SU-DHL-6 (cell line): ENCODE measurements at regions not wholly inside any gene's neighbourhood (a gene's known extent, or its start where the extent isn't known, plus 50 kb on each side); places are given as distances from the start of the nearest gene placed in this dataset.

Experiments used
- H2AFZ ChIP-seq: fragments of 200-600 bp; sonication (generic); 2 replicates; pipeline ENCODE4 v1.6.1; 2014; ENCODE audit warnings: low read depth, mild to moderate bottlenecking, moderate library complexity, mixed read lengths, antibody characterized with exemption, low read length; ENCODE audit not compliant: severe bottlenecking
- H3F3A ChIP-seq: fragments of 200-600 bp; shearing (Covaris generic); 2 replicates; pipeline ENCODE4 v1.6.0; 2016; ENCODE audit warnings: antibody characterized with exemption, mild to moderate bottlenecking; ENCODE audit not compliant: insufficient read depth
- H3K27ac ChIP-seq: fragments of 200-600 bp; sonication (generic); 2 replicates; pipeline ENCODE4 v1.5.1; 2016; ENCODE audit warnings: low read depth, mild to moderate bottlenecking, low read length, moderate library complexity, mixed read lengths
- H3K27me3 ChIP-seq: fragments of 200-600 bp; sonication (generic), shearing (Covaris generic); 2 replicates; pipeline ENCODE4 v1.6.0; 2014; ENCODE audit warnings: mild to moderate bottlenecking, low read length
- H3K36me3 ChIP-seq: fragments of 200-600 bp; sonication (generic); 2 replicates; pipeline ENCODE4 v1.6.1; 2014; ENCODE audit warnings: mild to moderate bottlenecking, low read length, mixed read lengths
- H3K4me2 ChIP-seq: fragments of 300-600, 200-600 bp; shearing (Covaris generic), sonication (generic); 2 replicates; pipeline ENCODE4 v1.6.0; 2014; ENCODE audit warnings: low read length, low read depth, mild to moderate bottlenecking; ENCODE audit not compliant: poor library complexity, severe bottlenecking
- H3K4me3 ChIP-seq: fragments of 200-600 bp; sonication (generic); 2 replicates; pipeline ENCODE4 v1.5.1; 2014; ENCODE audit warnings: antibody characterized with exemption, low read length, mild to moderate bottlenecking, mixed read lengths; ENCODE audit not compliant: insufficient read depth, poor library complexity, severe bottlenecking
- H3K79me2 ChIP-seq: fragments of 200-600 bp; sonication (generic); 2 replicates; pipeline ENCODE4 v1.6.1; 2014; ENCODE audit warnings: mild to moderate bottlenecking, low read length, moderate library complexity; ENCODE audit not compliant: insufficient read depth
- H3K9ac ChIP-seq: fragments of 200-600 bp; sonication (generic); 2 replicates; pipeline ENCODE4 v1.7.0; 2014; ENCODE audit warnings: mild to moderate bottlenecking, low read length
- H3K9me2 ChIP-seq: fragments of 200-600 bp; sonication (generic); replicated peaks from 2 replicates; pipeline ENCODE4 v1.6.1; 2014; ENCODE audit warnings: low read length; ENCODE audit not compliant: insufficient read depth
- H3K9me3 ChIP-seq: fragments of 200-600 bp; sonication (generic); 2 replicates; pipeline ENCODE4 v1.6.1; 2014; ENCODE audit warnings: low read length, mixed read lengths; ENCODE audit not compliant: insufficient read depth
- H4K20me1 ChIP-seq: fragments of 200-600 bp; sonication (generic); 2 replicates; pipeline ENCODE4 v1.6.1; 2014; ENCODE audit warnings: low read depth, mild to moderate bottlenecking, antibody characterized with exemption, low read length, moderate library complexity, mixed read lengths
- CTCF ChIP-seq: fragments of 200-600 bp; sonication (generic); IDR thresholded peaks from one replicate; pipeline ENCODE4 v1.5.1; 2017; ENCODE audit warnings: antibody characterized with exemption, mild to moderate bottlenecking, low read length, moderate library complexity; ENCODE audit not compliant: insufficient read depth, poor library complexity, severe bottlenecking
- EZH2phosphoT487 ChIP-seq: fragments of 200-600 bp; sonication (generic), shearing (Covaris generic); conservative IDR thresholded peaks from 2 replicates; pipeline ENCODE4 v1.6.1; 2018; ENCODE audit warnings: mild to moderate bottlenecking, antibody characterized with exemption, low read length, moderate library complexity, mixed read lengths

DNA sequence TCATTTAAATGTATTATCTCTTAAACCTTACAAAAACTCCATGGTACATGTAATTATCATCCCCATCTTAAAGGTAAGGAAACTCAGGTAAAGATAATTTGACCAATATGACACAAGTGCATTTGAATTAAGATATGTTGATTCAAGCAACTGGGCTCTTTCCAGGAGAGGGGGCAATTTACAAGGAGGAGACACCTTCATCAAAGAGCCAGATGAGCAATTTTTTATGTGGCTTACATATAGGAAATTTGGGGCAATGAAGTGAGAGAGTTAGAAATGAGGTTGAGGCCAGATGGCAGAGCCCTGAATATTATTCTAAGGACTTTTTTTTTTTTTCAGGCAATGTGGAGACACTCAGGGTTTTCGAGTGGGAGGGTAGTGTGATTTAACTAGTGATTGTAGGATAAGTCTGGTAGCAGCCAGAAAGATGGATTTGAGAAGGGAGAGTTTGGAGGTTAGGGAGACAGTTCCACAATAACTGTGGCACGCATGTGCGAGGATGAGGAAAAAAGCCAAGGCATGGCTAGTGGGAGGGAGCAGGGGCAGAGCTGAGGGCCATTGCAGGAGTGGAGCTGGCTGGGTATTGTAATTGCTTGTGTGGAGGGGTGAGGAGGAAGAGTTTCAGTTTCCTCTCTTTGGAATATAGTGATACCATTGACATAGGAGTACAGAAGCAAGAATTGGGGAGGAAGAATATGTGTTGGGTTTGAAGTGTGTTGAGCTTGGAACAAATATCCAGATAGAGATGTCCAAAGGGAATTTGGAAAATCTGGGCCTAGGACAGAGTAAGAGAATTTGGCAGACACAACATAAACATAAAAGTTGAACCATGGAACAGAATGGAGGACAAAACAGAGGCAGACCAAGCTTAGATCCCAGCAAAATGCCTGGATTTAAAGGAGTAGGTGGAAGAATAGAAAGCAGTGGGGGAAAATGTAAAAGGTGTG, 72.0 kb downstream of the ACTBL2 start:
- no peak overlapping the region for H3K4me3 ChIP-seq
- no peak for TF ChIP-seq CTCF

DNA sequence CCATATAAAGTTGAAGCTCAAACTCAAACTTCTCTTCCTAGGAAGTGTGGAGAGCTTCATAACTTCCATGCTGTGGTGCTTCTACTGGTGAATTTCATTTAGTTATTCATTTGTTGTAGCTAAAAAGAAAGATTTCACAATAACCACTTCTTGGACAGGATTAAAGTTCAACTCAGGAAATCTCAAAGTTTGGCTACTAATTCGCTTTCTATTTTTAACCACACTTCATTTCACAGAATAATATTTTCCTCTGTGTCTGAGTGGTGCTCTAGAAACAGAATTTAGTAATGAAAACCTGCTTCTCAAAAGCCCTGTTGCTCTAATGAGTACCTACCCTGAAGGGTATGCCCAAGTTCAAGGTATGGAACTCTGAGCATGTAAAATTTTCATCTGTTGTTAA, 73.9 kb downstream of the ACTBL2 start:
- Histone ChIP-seq H3K9ac (no peak overlapping the region), H4K20me1 (no peaks in the 10 kb centered on the region), H3K9me2 (no peaks in the 10 kb centered on the region), H3K4me3 (no peak overlapping the region), H3F3A (no peaks in the 10 kb centered on the region), H3K36me3 (no peaks in the 10 kb centered on the region), H3K79me2 (no peaks in the 10 kb centered on the region), H3K27me3 (no peaks in the 10 kb centered on the region), H2AFZ (no peak overlapping the region), H3K4me2 (no peak overlapping the region), H3K27ac (no peak overlapping the region), H3K9me3 (no peaks in the 10 kb centered on the region)
- TF ChIP-seq CTCF = no peak
- TF ChIP-seq EZH2phosphoT487 = no peak

More for the DNA sequence above, 72.0 kb downstream of the ACTBL2 start:
- Histone ChIP-seq H3K27me3 (no peaks in the 10 kb centered on the region), H3K79me2 (no peaks in the 10 kb centered on the region), H3K4me2 (no peak overlapping the region), H3K36me3 (no peaks in the 10 kb centered on the region), H3K9ac (no peak overlapping the region), H3K9me2 (no peaks in the 10 kb centered on the region), H3K9me3 (no peaks in the 10 kb centered on the region), H3K27ac (no peak overlapping the region), H3F3A (no peaks in the 10 kb centered on the region), H4K20me1 (no peaks in the 10 kb centered on the region), H2AFZ (no peak overlapping the region)

GRCh38 chr5:57408285-57408684, 74.3 kb downstream of the ACTBL2 start:
- H3K9me2 ChIP-seq = no peaks in the 10 kb centered on the region
- H3F3A ChIP-seq = no peaks in the 10 kb centered on the region
- H3K9me3 ChIP-seq = no peaks in the 10 kb centered on the region
- no peaks in the 10 kb centered on the region for H4K20me1 ChIP-seq
- no peak overlapping the region for H3K27ac ChIP-seq
- TF ChIP-seq EZH2phosphoT487 = no peak
- TF ChIP-seq CTCF = no peak
- H3K27me3 ChIP-seq = no peaks in the 10 kb centered on the region
- no peak overlapping the region for H2AFZ ChIP-seq
- H3K36me3 ChIP-seq = no peaks in the 10 kb centered on the region
- no peak overlapping the region for H3K4me2 ChIP-seq
- H3K4me3 ChIP-seq = no peak overlapping the region
- H3K79me2 ChIP-seq = no peaks in the 10 kb centered on the region
- no peak overlapping the region for H3K9ac ChIP-seq
